ENCODE measurements at regions not wholly inside any gene's neighbourhood (a gene's known extent, or its start where the extent isn't known, plus 50 kb on each side); places are given as distances from the start of the nearest gene placed in this dataset.

GRCh38 chr1:108046026-108046425 is 81.0 kb upstream of the VAV3 start:
- no peak for DNase-seq (ENCODE audit: low read depth)
- TF ChIP-seq CTCF (conservative IDR thresholded peaks at IDR 0.05; ENCODE audit: low read depth, low read length) = no peak
- no peak overlapping the region for H3K4me3 ChIP-seq (ENCODE audit: low read length)

GRCh38 chr1:108045460-108045859 is 80.5 kb upstream of the VAV3 start:
- TF ChIP-seq CTCF (conservative IDR thresholded peaks at IDR 0.05; ENCODE audit: low read depth, low read length) = no peak
- no peak for DNase-seq (ENCODE audit: low read depth)

GRCh38 chr1:108044318-108044717 is 79.3 kb upstream of the VAV3 start:
- no peak for DNase-seq (ENCODE audit: low read depth)
- no peak for TF ChIP-seq CTCF (conservative IDR thresholded peaks at IDR 0.05; ENCODE audit: low read depth, low read length)
- H3K4me3 ChIP-seq (ENCODE audit: low read length) = no peak overlapping the region

More at GRCh38 chr1:108045460-108045859, 80.5 kb upstream of the VAV3 start:
- H3K4me3 ChIP-seq (ENCODE audit: low read length) = no peak overlapping the region

DNA sequence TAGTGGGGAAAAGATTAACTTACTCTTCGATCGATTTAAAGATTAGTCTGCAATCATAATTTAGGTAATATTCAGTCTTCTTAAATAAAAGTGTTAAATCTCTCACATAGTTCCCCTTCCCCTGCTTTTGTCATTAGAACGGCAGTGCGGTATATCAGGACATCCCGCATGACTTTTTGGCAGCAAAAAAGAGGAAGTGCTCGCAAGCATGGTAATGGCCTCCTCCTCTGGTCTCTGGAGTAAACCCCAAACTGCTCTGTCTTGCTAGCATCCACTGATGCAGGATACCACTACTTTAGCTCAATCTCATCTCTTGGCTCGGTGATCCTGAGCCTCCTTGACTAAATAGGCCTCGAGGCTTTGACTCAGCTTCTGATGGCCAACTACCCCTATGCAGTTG is 78.7 kb upstream of the VAV3 start:
- TF ChIP-seq CTCF (conservative IDR thresholded peaks at IDR 0.05; ENCODE audit: low read depth, low read length) = no peak
- H3K4me3 ChIP-seq (ENCODE audit: low read length) = no peak overlapping the region
- no peak for DNase-seq (ENCODE audit: low read depth)

- no peak overlapping the region for H3K4me3 ChIP-seq (ENCODE audit: low read length)
- no peak for TF ChIP-seq CTCF (conservative IDR thresholded peaks at IDR 0.05; ENCODE audit: low read depth, low read length)
- DNase-seq (ENCODE audit: low read depth) = no peak
These were observed 77.6 kb upstream of the VAV3 start for GRCh38 chr1:108042610-108043009.

GRCh38 chr1:108041360-108042142 is 76.6 kb upstream of the VAV3 start:
- DNase-seq (ENCODE audit: low read depth) = no peak
- no peak overlapping the region for H3K4me3 ChIP-seq (ENCODE audit: low read length)
- no peak for TF ChIP-seq CTCF (conservative IDR thresholded peaks at IDR 0.05; ENCODE audit: low read depth, low read length)

- DNase-seq (ENCODE audit: low read depth) = no peak
- no peak for TF ChIP-seq CTCF (conservative IDR thresholded peaks at IDR 0.05; ENCODE audit: low read depth, low read length)
- H3K4me3 ChIP-seq (ENCODE audit: low read length) = no peak overlapping the region
These were observed 73.8 kb upstream of the VAV3 start for GRCh38 chr1:108038653-108039236.

All from retinal pigment epithelial cell (primary cell).